GM23248 (cell line): ENCODE measurements at regions not wholly inside any gene's neighbourhood (a gene's known extent, or its start where the extent isn't known, plus 50 kb on each side); places are given as distances from the start of the nearest gene placed in this dataset.

Source experiments
- EZH2 ChIP-seq: fragments of 200-600 bp; sonication (generic); IDR thresholded peaks from 2 replicates; pipeline ENCODE4 v1.6.1; 2018; ENCODE audit warnings: antibody characterized with exemption, mild to moderate bottlenecking; ENCODE audit not compliant: insufficient read depth, poor library complexity, severe bottlenecking
- EZH2phosphoT487 ChIP-seq: fragments of 200-600 bp; sonication (generic); IDR thresholded peaks from 2 replicates; pipeline ENCODE4 v1.6.1; 2018; ENCODE audit warnings: antibody characterized with exemption, moderate library complexity, mild to moderate bottlenecking, low read depth; ENCODE audit not compliant: insufficient read depth

DNA sequence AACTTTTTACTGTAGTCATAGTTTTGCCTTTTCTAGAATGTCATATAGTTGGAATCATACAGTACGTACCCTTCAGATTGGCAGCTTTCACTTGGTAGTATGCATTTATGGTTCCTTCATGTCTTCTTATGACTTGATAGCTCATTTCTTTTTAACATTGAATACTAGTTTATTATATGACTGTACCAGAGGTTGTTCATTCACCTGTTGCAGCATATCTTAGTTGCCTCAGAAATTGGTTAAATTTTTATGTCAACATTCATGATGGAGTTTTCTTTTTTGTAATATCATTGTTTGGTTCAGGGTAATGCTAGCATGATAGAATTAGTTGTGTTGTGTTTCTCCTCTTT lies 94.8 kb upstream of the CDK13 start:
- TF ChIP-seq EZH2 = no peak
- no peak for TF ChIP-seq EZH2phosphoT487
